ENCODE measurements at regions not wholly inside any gene's neighbourhood (a gene's known extent, or its start where the extent isn't known, plus 50 kb on each side); places are given as distances from the start of the nearest gene placed in this dataset.
"Not testable (repeated sequence)": the region's sequence is repeated elsewhere in the genome, so short reads cannot be mapped to it uniquely, and the experiment has no call there.

GRCh38 chr10:8128511-8128910 is 74.0 kb downstream of the GATA3 start:
- no peak for DNase-seq

GRCh38 chr10:8129438-8129837 is 75.0 kb downstream of the GATA3 start:
- DNase-seq: no peak

- no peak for DNase-seq
These were observed 76.8 kb downstream of the GATA3 start for GRCh38 chr10:8130973-8131911.

- DNase-seq: no peak
These were observed 78.7 kb downstream of the GATA3 start for GRCh38 chr10:8133146-8133545.

- no peak for DNase-seq
These were observed 82.2 kb downstream of the GATA3 start for GRCh38 chr10:8136736-8137135.

GRCh38 chr10:8137272-8137681 is 82.8 kb downstream of the GATA3 start:
- DNase-seq: no peak

GRCh38 chr10:8137726-8138125 is 83.2 kb downstream of the GATA3 start:
- DNase-seq: no peak

- no peak for DNase-seq
These were observed 84.0 kb downstream of the GATA3 start for GRCh38 chr10:8138471-8138870.

GRCh38 chr10:8144496-8144895 is 90.0 kb downstream of the GATA3 start:
- no peak for DNase-seq

- DNase-seq: no peak
These were observed 92.2 kb downstream of the GATA3 start for GRCh38 chr10:8146650-8147049.

GRCh38 chr10:8149991-8150390 is 95.5 kb downstream of the GATA3 start:
- DNase-seq: no peak

GRCh38 chr10:8150401-8150905 is 96.0 kb downstream of the GATA3 start:
- DNase-seq: no peak

GRCh38 chr10:8151086-8151485 is 96.6 kb downstream of the GATA3 start:
- no peak for DNase-seq

- DNase-seq: no peak
These were observed 102.4 kb downstream of the GATA3 start for GRCh38 chr10:8156918-8157317.

GRCh38 chr10:8158193-8159071 is 103.9 kb downstream of the GATA3 start:
- no peak for DNase-seq

- no peak for DNase-seq
These were observed 105.1 kb downstream of the GATA3 start for GRCh38 chr10:8159341-8160165.

- DNase-seq: no peak
These were observed 109.3 kb downstream of the GATA3 start for GRCh38 chr10:8163824-8164223.

GRCh38 chr10:8164640-8165039 is 110.2 kb downstream of the GATA3 start:
- DNase-seq: not testable (repeated sequence)

GRCh38 chr10:8168836-8169235 is 114.3 kb downstream of the GATA3 start:
- no peak for DNase-seq

- no peak for DNase-seq
These were observed 116.5 kb downstream of the GATA3 start for GRCh38 chr10:8171008-8171407.

- no peak for DNase-seq
These were observed 118.1 kb downstream of the GATA3 start for GRCh38 chr10:8172604-8173003.

GRCh38 chr10:8173243-8173865 is 118.9 kb downstream of the GATA3 start:
- DNase-seq: no peak

Data from NCI-H2171 treated with DMSO at 0.1 percent for 48 hours (cell line).